ENCODE measurements at regions not wholly inside any gene's neighbourhood (a gene's known extent, or its start where the extent isn't known, plus 50 kb on each side); places are given as distances from the start of the nearest gene placed in this dataset.

DNA sequence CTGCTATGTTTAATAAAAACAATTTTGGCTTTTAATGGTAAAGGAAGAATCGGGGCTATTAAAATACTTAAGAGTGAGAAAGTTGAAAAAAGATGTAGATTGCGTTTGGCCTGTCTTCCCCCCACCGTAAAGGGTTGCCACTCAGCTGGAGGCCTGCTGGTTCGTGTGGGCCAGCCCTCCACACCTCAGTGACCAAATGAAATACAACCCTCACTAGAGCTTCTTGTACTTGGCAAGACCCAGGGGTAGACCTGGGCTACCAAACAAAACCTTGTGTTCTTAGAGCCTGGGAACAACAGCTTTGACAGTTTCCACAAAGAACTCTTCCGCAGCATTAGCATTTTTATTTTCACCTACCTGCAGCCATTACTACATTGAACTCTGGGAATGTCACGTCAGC lies 152.8 kb upstream of the PABPC3 start:
- TF ChIP-seq, protein P1, sequence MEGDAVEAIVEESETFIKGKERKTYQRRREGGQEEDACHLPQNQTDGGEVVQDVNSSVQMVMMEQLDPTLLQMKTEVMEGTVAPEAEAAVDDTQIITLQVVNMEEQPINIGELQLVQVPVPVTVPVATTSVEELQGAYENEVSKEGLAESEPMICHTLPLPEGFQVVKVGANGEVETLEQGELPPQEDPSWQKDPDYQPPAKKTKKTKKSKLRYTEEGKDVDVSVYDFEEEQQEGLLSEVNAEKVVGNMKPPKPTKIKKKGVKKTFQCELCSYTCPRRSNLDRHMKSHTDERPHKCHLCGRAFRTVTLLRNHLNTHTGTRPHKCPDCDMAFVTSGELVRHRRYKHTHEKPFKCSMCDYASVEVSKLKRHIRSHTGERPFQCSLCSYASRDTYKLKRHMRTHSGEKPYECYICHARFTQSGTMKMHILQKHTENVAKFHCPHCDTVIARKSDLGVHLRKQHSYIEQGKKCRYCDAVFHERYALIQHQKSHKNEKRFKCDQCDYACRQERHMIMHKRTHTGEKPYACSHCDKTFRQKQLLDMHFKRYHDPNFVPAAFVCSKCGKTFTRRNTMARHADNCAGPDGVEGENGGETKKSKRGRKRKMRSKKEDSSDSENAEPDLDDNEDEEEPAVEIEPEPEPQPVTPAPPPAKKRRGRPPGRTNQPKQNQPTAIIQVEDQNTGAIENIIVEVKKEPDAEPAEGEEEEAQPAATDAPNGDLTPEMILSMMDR (IDR thresholded peaks at IDR 0.05), result no peak
- TF ChIP-seq EP300 (IDR thresholded peaks at IDR 0.05), result no peak

Data from ovary (tissue), 3 donors.